ENCODE measurements at regions not wholly inside any gene's neighbourhood (a gene's known extent, or its start where the extent isn't known, plus 50 kb on each side); places are given as distances from the start of the nearest gene placed in this dataset.

DNA sequence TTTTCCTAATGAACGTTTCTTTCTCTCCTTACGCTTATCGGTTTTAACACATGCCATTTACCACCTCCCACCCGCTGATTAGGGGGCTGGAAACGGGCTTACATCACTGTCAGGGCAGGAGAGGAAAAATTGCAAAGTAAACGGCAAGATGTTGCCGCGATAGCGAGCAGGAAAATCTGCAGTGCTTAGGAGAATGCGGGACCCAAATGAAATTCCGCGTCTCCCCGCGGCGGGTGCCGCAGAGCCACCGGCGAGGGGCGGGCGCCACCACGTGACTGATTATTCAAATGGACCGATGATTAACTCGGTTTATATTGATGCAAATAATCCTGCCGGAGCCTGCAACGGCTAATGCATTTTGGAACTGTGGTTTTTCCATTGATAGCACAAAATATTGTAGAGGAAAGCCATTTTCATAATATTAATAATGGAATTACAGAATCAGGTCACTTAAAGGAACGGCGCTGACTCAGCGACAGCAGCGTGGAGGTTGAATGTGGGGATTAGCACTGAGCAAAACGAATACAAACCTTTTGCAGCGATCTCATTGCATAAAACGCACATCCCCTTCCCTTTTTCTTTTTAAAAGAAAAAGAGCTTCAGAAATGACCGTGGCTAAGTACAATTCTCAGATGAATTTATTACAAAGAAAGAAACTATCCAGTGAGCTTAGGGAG lies 224.2 kb downstream of the STIM2 start:
- Histone ChIP-seq H3K79me2 (ENCODE audit: control insufficient read depth, low read length) (no peaks in the 10 kb centered on the region), H3K9me3 (ENCODE audit: control insufficient read depth, insufficient read depth, low read length) (no peaks in the 10 kb centered on the region), H3F3A (ENCODE audit: control insufficient read depth, insufficient read depth) (no peaks in the 10 kb centered on the region), H3K4me1 (ENCODE audit: control insufficient read depth, low read length) (no peaks in the 10 kb centered on the region), H4K20me1 (ENCODE audit: control insufficient read depth, insufficient read depth, low read depth, low read length) (no peaks in the 10 kb centered on the region), H3K27ac (ENCODE audit: low read depth, low read length) (no peak overlapping the region), H3K36me3 (ENCODE audit: control insufficient read depth, low read length) (no peaks in the 10 kb centered on the region), H3K4me3 (ENCODE audit: low read length) (no peak overlapping the region), H3K4me2 (ENCODE audit: low read length) (no peak overlapping the region), H3K9me2 (replicated peaks; ENCODE audit: control insufficient read depth, low read length) (no peaks in the 10 kb centered on the region; the same call in 1 of the 2 replicates), H3K27me3 (ENCODE audit: control insufficient read depth, low read length) (peaks cover 3% of the 10 kb centered on the region; the same call in 1 of the 2 replicates)
- TF ChIP-seq EZH2phosphoT487 (IDR thresholded peaks at IDR 0.05; ENCODE audit: borderline replicate concordance, low read length), result no peak
- TF ChIP-seq, protein P1, sequence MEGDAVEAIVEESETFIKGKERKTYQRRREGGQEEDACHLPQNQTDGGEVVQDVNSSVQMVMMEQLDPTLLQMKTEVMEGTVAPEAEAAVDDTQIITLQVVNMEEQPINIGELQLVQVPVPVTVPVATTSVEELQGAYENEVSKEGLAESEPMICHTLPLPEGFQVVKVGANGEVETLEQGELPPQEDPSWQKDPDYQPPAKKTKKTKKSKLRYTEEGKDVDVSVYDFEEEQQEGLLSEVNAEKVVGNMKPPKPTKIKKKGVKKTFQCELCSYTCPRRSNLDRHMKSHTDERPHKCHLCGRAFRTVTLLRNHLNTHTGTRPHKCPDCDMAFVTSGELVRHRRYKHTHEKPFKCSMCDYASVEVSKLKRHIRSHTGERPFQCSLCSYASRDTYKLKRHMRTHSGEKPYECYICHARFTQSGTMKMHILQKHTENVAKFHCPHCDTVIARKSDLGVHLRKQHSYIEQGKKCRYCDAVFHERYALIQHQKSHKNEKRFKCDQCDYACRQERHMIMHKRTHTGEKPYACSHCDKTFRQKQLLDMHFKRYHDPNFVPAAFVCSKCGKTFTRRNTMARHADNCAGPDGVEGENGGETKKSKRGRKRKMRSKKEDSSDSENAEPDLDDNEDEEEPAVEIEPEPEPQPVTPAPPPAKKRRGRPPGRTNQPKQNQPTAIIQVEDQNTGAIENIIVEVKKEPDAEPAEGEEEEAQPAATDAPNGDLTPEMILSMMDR (IDR thresholded peaks at IDR 0.05; ENCODE audit: low read depth, low read length, poor library complexity, severe bottlenecking), result no peak

DNA sequence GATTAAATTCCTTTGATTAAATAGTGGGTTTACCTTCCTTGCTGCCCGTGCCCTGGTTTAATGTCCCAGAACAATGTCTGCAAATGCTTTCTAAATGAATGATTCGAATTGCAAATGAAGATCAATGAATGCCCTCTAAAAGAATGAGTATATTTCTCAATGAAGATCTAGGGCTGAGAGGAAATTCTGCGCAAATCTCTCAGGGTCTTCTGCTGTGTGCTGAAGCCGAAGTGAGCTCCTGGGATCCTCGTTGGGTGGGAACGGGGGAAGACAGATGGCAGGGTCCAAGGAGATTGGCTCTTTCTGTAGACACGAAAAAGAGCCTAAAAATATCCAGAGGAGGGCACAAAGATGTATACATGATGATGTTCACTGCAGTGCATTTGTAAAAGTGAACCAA lies 224.8 kb downstream of the STIM2 start:
- H3K9me2 ChIP-seq (replicated peaks; ENCODE audit: control insufficient read depth, low read length), result no peaks in the 10 kb centered on the region
- no peaks in the 10 kb centered on the region for H3K9me3 ChIP-seq (ENCODE audit: control insufficient read depth, insufficient read depth, low read length)
- H3K27ac ChIP-seq (ENCODE audit: low read depth, low read length), result no peak overlapping the region
- TF ChIP-seq EZH2phosphoT487 (IDR thresholded peaks at IDR 0.05; ENCODE audit: borderline replicate concordance, low read length), result no peak
- TF ChIP-seq, protein P1 (IDR thresholded peaks at IDR 0.05; ENCODE audit: low read depth, low read length, poor library complexity, severe bottlenecking), result no peak
- no peaks in the 10 kb centered on the region for H3K79me2 ChIP-seq (ENCODE audit: control insufficient read depth, low read length)
- H3K27me3 ChIP-seq (ENCODE audit: control insufficient read depth, low read length), result peaks cover 3% of the 10 kb centered on the region; the same call in 1 of the 2 replicates
- H3K36me3 ChIP-seq (ENCODE audit: control insufficient read depth, low read length), result no peaks in the 10 kb centered on the region
- H3K4me1 ChIP-seq (ENCODE audit: control insufficient read depth, low read length), result no peaks in the 10 kb centered on the region
- H3K4me2 ChIP-seq (ENCODE audit: low read length), result no peak overlapping the region
- H3K4me3 ChIP-seq (ENCODE audit: low read length), result no peak overlapping the region
- H3F3A ChIP-seq (ENCODE audit: control insufficient read depth, insufficient read depth), result no peaks in the 10 kb centered on the region
- H4K20me1 ChIP-seq (ENCODE audit: control insufficient read depth, insufficient read depth, low read depth, low read length), result no peaks in the 10 kb centered on the region

DNA sequence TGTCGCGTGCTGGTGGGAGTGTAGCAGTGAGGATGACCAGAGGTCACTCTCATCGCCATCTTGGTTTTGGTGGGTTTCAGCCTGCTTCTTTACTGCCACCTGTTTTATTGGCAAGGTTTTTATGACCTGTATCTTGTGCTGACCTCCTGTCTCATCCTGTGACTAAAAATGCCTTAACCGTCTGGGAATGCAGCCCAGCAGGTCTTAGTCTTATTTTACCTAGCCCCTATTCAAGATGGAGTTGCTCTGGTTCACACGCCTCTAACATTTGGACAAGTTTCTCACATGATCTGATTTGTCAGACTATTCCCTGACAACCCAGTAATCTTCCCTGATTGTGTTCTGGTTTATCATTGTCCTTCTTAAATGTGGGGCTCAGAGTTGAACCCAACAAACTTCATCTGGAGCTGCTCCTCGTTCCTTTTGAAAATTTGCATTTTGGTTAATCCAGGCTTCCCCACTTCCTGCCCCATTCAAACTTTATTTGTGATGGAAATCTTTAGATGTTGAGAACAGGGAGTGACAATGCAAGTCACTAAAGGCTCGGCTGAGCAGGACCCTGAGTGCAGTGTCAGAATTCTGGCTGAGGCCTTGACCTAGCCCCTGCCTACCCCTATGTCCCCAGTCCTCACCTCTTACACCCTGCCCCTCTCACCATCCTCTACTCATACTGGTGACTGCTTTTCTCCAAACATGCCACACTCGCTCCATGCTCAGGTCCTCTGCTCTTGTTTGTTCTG lies 226.8 kb downstream of the STIM2 start:
- H3K9me2 ChIP-seq (replicated peaks; ENCODE audit: control insufficient read depth, low read length), result no peaks in the 10 kb centered on the region

More for the DNA sequence above, 226.8 kb downstream of the STIM2 start:
- H3K4me3 ChIP-seq (ENCODE audit: low read length), result no peak overlapping the region
- H3K27ac ChIP-seq (ENCODE audit: low read depth, low read length), result no peak overlapping the region
- no peak overlapping the region for H3K4me2 ChIP-seq (ENCODE audit: low read length)
- peaks cover 3% of the 10 kb centered on the region; the same call in 1 of the 2 replicates for H3K27me3 ChIP-seq (ENCODE audit: control insufficient read depth, low read length)
- TF ChIP-seq, protein P1 (IDR thresholded peaks at IDR 0.05; ENCODE audit: low read depth, low read length, poor library complexity, severe bottlenecking), result no peak
- TF ChIP-seq EZH2phosphoT487 (IDR thresholded peaks at IDR 0.05; ENCODE audit: borderline replicate concordance, low read length), result no peak
- no peaks in the 10 kb centered on the region for H3K36me3 ChIP-seq (ENCODE audit: control insufficient read depth, low read length)
- no peaks in the 10 kb centered on the region for H3K79me2 ChIP-seq (ENCODE audit: control insufficient read depth, low read length)
- no peaks in the 10 kb centered on the region for H3F3A ChIP-seq (ENCODE audit: control insufficient read depth, insufficient read depth)
- no peaks in the 10 kb centered on the region for H3K4me1 ChIP-seq (ENCODE audit: control insufficient read depth, low read length)
- H4K20me1 ChIP-seq (ENCODE audit: control insufficient read depth, insufficient read depth, low read depth, low read length), result no peaks in the 10 kb centered on the region
- no peaks in the 10 kb centered on the region for H3K9me3 ChIP-seq (ENCODE audit: control insufficient read depth, insufficient read depth, low read length)

Measured in DOHH2 (cell line).